GM21526 (cell line): ENCODE measurements at regions not wholly inside any gene's neighbourhood (a gene's known extent, or its start where the extent isn't known, plus 50 kb on each side); places are given as distances from the start of the nearest gene placed in this dataset.

Source experiments
- ATAC-seq: cut with Tn5 transposase; IDR thresholded peaks from one replicate; pipeline ENCODE4 v1.9.1; 2021; ENCODE audit warnings: moderate library complexity; ENCODE audit not compliant: unreplicated experiment, low FRiP score

DNA sequence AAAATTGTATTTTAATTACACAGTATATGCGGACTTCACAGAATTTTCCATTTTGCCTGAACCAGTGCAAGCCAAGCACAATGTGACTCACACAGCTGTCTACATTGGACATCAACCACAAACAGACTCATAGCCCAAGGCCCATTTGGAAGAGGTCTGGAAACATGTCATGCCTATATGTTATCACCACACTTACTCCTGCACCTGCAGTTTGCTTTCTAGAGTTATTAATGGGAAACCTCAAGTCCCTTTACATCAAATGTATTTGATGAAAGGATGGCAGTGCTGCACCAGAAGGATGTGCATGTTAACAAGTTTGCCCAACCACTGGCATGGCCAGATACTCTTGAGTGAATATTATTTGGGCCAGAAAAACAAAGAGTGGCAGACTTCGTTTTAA, 548.9 kb upstream of the CDH2 start:
- no peak for ATAC-seq

- no peak for ATAC-seq
Measured at GRCh38 chr18:28723506-28723905, 546.6 kb upstream of the CDH2 start.

GRCh38 chr18:28718696-28719095, 541.8 kb upstream of the CDH2 start:
- ATAC-seq: no peak

- ATAC-seq: no peak
Measured at GRCh38 chr18:28716338-28716737, 539.4 kb upstream of the CDH2 start.

DNA sequence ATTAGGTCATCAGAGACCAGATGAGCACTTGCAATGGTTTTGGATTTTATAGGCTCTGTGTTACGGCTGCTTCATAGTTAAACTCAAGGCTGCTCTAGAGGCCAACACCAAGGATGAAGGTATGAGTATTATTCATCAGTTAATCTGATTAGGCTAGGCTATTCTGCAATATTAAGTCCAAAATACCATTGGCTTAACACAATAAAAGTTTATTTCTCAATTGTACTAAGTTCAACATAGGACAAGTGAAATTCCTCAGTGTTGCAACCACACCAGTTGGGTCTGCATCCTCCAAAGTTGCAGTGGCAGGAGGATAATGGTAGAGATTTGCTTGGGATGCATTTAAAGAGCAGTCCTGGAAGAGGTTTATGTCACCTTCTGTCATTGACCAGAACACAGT, 538.3 kb upstream of the CDH2 start:
- ATAC-seq: no peak

DNA sequence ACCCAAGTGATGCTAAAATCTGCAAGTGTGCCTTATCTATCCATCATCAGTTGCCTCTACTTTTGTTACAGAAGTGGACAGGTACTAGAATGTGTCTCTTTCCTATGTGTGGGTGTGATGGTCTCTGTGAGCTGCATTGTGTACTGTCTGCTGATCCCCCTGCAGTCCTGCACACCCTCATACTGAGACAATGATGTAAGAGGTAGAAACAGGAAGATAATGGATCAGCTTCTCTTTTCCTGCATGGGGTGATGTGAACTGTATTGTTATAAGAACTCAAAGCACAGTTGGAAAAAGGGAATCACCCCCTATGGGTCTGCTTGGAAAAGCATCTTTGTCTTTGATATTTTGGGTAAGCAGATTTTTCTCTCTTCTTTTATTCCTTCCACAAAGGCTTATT, 537.6 kb upstream of the CDH2 start:
- ATAC-seq: no peak

GRCh38 chr18:28712796-28713425, 536.0 kb upstream of the CDH2 start:
- ATAC-seq: no peak

DNA sequence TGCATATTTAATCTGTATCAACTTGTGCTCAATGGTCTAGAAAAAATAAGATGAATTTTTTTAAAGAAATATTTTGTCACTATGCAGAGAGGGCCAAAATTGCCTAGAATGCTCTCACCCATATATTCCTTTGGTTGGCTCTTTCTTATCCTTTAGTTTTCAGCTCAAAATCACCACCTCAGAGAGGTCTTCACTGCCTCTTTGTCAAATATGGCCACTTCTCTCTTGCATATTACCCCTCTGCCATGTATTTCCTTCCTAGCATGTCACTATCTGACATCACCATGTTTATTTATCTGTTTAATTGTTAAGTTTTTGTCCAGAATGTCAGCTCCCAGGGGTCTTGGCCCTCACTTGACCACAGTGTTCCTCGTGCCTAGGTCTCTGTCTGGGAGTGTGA, 535.2 kb upstream of the CDH2 start:
- no peak for ATAC-seq

DNA sequence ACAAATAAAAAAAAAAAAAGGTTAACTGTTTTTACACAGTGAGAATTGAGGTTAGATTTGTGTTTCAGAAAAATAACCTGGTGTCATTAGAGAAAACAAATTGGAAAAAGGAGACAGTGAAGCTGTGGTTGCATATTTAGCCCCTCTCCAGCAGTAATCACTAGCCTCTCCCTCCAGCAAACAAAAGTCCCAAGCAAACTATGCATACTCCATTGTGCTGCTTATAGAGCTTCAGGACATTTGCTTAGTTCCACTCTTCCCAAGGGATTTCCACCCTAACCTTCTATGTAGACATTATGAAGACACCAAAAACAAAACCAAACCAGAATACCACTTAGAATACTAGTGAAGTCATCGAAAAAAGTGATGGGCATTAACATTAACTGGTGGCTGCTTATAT, 534.2 kb upstream of the CDH2 start:
- ATAC-seq: no peak

GRCh38 chr18:28707006-28707405, 530.1 kb upstream of the CDH2 start:
- ATAC-seq: no peak

DNA sequence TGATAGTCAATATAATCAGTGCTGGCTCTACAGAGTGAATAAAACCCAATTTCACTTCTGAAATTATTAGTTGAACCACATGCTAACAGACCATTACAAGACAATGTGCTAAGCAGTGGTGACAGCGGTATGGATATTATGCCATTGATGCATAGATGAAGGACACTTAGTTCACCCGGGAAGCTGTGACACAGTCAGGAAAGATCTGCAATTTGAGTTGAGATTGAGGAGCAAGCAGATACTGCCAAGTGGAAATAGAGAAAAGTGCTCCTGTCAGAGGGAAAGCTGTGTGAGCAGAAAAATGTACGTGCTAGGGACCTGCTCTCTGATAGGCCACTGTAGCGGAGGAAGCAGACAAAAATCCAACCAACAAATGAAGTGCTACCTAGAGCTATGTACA, 529.5 kb upstream of the CDH2 start:
- ATAC-seq: no peak

DNA sequence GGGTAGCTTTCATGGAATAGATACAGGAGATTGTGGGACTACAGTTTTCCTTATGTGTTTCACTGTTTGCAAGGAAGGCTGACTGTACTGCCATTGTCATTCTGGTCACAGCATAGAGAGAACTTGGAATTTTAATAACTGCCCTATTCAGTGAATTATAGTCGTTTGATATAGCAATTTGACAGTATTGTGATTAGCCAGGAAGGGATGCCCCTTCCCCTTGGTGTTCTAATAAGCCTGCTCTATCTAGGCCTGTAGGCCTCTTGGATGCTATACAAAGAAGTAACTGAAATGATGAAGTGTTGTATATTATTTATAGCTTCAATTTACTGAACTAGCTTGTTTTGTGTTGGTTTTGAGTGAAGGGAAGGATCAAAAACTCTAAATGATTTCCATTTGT, 528.6 kb upstream of the CDH2 start:
- no peak for ATAC-seq

- no peak for ATAC-seq
Measured at GRCh38 chr18:28692337-28692736, 515.4 kb upstream of the CDH2 start.

GRCh38 chr18:28691496-28691840, 514.5 kb upstream of the CDH2 start:
- ATAC-seq: no peak

GRCh38 chr18:28690836-28691495, 514.0 kb upstream of the CDH2 start:
- ATAC-seq: no peak

DNA sequence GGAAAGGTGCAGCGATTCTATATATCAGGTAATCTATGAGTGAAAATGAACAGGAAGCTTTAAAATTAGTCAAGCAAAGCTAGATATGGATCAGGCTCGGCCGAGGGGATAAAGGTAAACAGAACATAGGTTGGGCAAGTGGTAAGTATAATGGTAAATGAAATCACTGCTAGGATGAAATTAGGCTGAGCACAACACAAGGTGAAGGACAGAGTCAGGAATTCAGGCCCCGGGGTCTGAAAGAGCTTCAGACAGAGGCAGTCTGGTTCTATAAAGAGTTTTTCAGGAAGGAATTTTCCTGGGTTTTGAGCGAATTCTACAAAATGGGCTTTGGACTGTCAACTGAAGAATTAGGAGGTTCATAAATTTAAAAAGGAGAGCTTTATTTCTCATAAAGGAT, 513.2 kb upstream of the CDH2 start:
- ATAC-seq: no peak

DNA sequence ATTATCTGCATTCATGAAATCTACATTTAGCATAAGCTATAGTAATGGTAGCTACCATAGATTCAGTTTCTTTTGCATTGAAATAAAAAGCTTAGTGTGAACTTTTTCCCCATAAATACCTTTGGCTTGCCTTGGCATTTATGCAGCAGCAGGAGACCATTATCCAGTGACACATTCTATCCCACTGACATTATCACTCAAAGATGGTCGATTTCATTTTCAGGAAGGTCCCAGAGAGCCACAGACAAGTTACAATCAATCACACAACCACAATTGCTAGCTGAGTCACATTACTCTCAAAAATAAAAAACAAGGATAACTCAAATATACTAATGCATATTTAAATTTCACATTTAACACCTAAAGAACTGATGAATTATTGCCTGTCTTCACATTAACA, 512.7 kb upstream of the CDH2 start:
- ATAC-seq: no peak

GRCh38 chr18:28684746-28685355, 507.9 kb upstream of the CDH2 start:
- no peak for ATAC-seq

DNA sequence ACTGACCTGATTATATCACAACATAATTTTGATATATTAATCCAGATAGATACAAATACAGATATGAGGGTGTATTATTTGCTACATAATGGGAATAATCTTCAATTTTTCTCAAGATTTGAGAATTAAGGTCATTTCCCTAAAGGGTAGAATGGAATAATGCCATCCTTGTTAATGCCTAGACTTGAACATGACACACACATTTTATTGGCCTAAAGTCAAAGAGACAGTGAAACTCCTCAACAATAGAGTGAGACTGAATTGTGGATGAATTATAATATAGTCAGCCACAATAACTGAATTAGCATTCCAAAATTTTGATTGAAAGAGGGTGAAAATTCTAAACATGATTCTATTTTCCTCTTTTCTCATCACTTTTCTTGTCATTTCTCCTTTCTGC, 506.0 kb upstream of the CDH2 start:
- no peak for ATAC-seq

DNA sequence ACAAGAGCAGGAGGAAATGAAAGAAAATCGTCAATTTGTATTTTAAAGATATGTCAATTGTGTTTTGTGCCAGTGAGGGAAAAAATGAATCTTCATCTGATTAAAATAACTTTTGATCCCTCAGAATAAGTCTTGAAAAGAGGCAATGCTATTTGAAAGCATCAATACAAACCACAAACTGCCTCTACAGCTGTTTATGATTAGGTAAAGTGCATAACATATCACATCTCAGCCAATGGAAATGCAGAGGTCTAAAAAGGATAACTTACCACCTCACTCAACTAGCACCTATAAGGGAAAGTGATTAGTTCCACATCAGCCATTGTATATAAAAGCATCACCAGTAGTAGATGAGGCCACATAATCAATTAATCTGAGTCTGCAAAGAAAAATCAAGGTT, 492.2 kb upstream of the CDH2 start:
- no peak for ATAC-seq

GRCh38 chr18:28666216-28666615, 489.3 kb upstream of the CDH2 start:
- ATAC-seq: no peak

- no peak for ATAC-seq
Measured at GRCh38 chr18:28657961-28658360, 481.0 kb upstream of the CDH2 start.
